T-cell (primary cell): ENCODE measurements at regions not wholly inside any gene's neighbourhood (a gene's known extent, or its start where the extent isn't known, plus 50 kb on each side); places are given as distances from the start of the nearest gene placed in this dataset.

ENCODE experiments used
- ATAC-seq, 4 experiments: fragments of 200-7000 bp in 3 of 4; fragments of 150-1000 bp in 1 of 4; cut with Tn5 transposase; replicated peaks in 1 of 4; 1 replicate in 3 of 4; 2 replicates in 1 of 4; pipeline ENCODE4 v1.10.0; 2021; ENCODE audit warnings: moderate library complexity in 3 of 4, mild to moderate bottlenecking in 2 of 4, moderate number of reproducible peaks in 1 of 4
- CTCF ChIA-PET, 2 donors: fragments of 300-600 bp; sonication (Branson Sonifier 250); formaldehyde crosslinking; loops; one replicate each; lab custom pipeline; 2022; ENCODE audit warnings: antibody characterized with exemption in 2 of 2; lab: Charles Lee
- POLR2A ChIA-PET, 2 donors: fragments of 300-600 bp; sonication (Branson Sonifier 250); formaldehyde crosslinking; loops; one replicate each; lab custom pipeline; 2022; ENCODE audit warnings: antibody characterized with exemption in 2 of 2; lab: Charles Lee
- DNase-seq, 35 experiments: peaks; one replicate each; pipeline versions ENCODE4 v3.0.0 to v3.0.0-alpha.2; 2013 to 2023
- H3K27ac ChIP-seq: one replicate; pipeline ENCODE4 v1.5.1; 2013; ENCODE audit warnings: low read length
- H3K27me3 ChIP-seq, 2 experiments: replicated peaks in 1 of 2; 1 replicate in 1 of 2; 2 replicates in 1 of 2; pipeline versions ENCODE4 v1.6.1 to v1.7.0; 2013; ENCODE audit warnings: low read length in 1 of 2, mixed read lengths in 1 of 2; ENCODE audit not compliant: control insufficient read depth in 2 of 2, insufficient read depth in 2 of 2; ENCODE audit errors: extremely low read depth in 1 of 2
- H3K36me3 ChIP-seq, 2 donors: 1 replicate in 1 of 2; 2 replicates in 1 of 2; pipeline versions ENCODE4 v1.6.1 to v1.7.0; 2013; ENCODE audit warnings: low read length in 1 of 2; ENCODE audit not compliant: control insufficient read depth in 2 of 2, insufficient read depth in 1 of 2; ENCODE audit errors: extremely low read depth in 1 of 2
- H3K4me1 ChIP-seq, 2 experiments: 1 replicate in 1 of 2; 2 replicates in 1 of 2; pipeline versions ENCODE4 v1.6.1 to v1.7.0; 2013; ENCODE audit warnings: low read length in 2 of 2, mixed read lengths in 1 of 2; ENCODE audit not compliant: insufficient read depth in 2 of 2, control insufficient read depth in 1 of 2; ENCODE audit errors: extremely low read depth in 1 of 2
- H3K4me3 ChIP-seq, 2 donors: 1 replicate in 1 of 2; 2 replicates in 1 of 2; pipeline versions ENCODE4 v1.5.1 to v1.7.0; 2013; ENCODE audit warnings: mild to moderate bottlenecking in 2 of 2, low read length in 1 of 2, moderate library complexity in 1 of 2; ENCODE audit not compliant: control insufficient read depth in 1 of 2; ENCODE audit errors: extremely low read depth in 1 of 2
- H3K9me3 ChIP-seq: 2 replicates; pipeline ENCODE4 v1.7.0; 2013
- H3K27ac Mint-ChIP-seq, 2 donors: one replicate each; pipeline ENCODE4 v1.8.0; 2020 to 2021; ENCODE audit warnings: mild to moderate bottlenecking in 2 of 2, mixed read lengths in 2 of 2
- H3K27me3 Mint-ChIP-seq, 2 donors: one replicate each; pipeline ENCODE4 v1.8.0; 2021 to 2022; ENCODE audit warnings: mixed read lengths in 2 of 2
- H3K36me3 Mint-ChIP-seq: one replicate; pipeline ENCODE4 v1.8.0; 2021; ENCODE audit warnings: mixed read lengths
- H3K4me1 Mint-ChIP-seq, 3 donors: one replicate each; pipeline ENCODE4 v1.8.0; 2020 to 2022; ENCODE audit warnings: mixed read lengths in 3 of 3, mild to moderate bottlenecking in 1 of 3
- H3K4me3 Mint-ChIP-seq, 3 donors: one replicate each; pipeline ENCODE4 v1.8.0; 2020 to 2022; ENCODE audit warnings: mild to moderate bottlenecking in 3 of 3, mixed read lengths in 3 of 3, moderate library complexity in 3 of 3
- H3K9me3 Mint-ChIP-seq, 3 donors: one replicate each; pipeline ENCODE4 v1.8.0; 2020 to 2022; ENCODE audit warnings: mixed read lengths in 3 of 3
- WGBS: methylation state at CpG from one replicate; pipeline ENCODE4 v1.1.5; 2013; ENCODE audit warnings: missing lambda C conversion rate; ENCODE audit not compliant: insufficient coverage; 5-methylcytosine and 5-hydroxymethylcytosine counted together

DNA sequence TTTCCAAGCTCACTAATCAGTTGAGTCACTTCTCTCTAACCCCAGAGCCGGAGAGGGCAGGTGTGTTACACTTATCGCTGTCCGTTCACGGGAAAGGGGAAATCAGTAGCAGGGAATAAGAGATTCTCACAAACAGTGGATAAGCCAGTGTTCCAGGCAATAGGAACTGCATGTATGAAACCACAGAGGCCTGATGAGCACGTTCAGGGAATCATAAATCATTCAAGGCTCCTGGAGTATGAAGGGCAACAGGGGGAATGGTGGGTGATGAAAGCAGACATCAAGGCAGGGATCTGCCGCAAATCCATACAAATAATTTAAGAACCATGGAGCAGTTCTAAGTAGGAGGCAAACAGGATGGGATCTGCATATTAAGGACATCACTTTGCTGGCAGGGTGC lies 59.1 kb upstream of the ADGRG2 start:
- Histone ChIP-seq H3K4me1 (no peaks in the 10 kb centered on the region), H3K36me3 (no peaks in the 10 kb centered on the region), H3K27me3 (no peaks in the 10 kb centered on the region), H3K9me3 (no peaks in the 10 kb centered on the region), H3K27ac (no peak overlapping the region), H3K4me3 (no peak overlapping the region)
- CTCF ChIA-PET: no interaction called here
- DNase-seq (no peak), ATAC-seq (no peak)
- Mint-ChIP-seq H3K36me3 (no peaks in the 10 kb centered on the region), H3K27me3 (peaks cover 0 to 6% of the 10 kb centered on the region in 2 donors), H3K27ac (no peak overlapping the region), H3K4me3 (no peak overlapping the region), H3K9me3 (no peaks in the 10 kb centered on the region), H3K4me1 (peaks cover 0 to 3% (median 0%) of the 10 kb centered on the region in 3 donors)
- POLR2A ChIA-PET: no interaction called here
- WGBS: no CpG with 5 or more reads among the region's 6 CpGs

DNA sequence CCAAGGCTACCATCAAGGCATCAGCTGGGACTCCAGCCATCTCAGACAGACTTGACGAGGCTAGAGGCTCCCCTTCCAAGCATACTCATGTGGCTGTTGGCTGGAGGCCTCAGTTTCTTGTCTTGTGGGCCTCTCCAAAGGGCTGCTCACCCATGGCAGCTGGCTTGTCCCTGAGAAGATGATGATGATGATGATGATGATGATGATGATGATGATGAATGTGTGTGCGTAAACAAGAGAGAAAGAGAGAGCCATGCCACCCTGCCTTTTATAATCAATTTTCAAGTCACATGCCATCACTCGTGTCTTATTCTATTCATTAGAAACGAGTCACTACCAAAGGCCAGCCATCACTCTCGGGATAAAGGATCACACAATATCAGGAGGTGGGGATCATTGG lies 60.5 kb upstream of the ADGRG2 start:
- H3K9me3 Mint-ChIP-seq: no peaks in the 10 kb centered on the region
- no peaks in the 10 kb centered on the region for H3K9me3 ChIP-seq
- H3K4me3 ChIP-seq: no peak overlapping the region
- H3K4me1 Mint-ChIP-seq: no peaks in the 10 kb centered on the region
- H3K27me3 ChIP-seq: no peaks in the 10 kb centered on the region
- H3K27me3 Mint-ChIP-seq: peaks cover 0 to 6% of the 10 kb centered on the region in 2 donors
- CTCF ChIA-PET: no interaction called here
- no CpG with 5 or more reads among the region's 5 CpGs for WGBS
- H3K36me3 ChIP-seq: no peaks in the 10 kb centered on the region
- no peak overlapping the region for H3K27ac ChIP-seq
- no peak overlapping the region for H3K27ac Mint-ChIP-seq
- H3K36me3 Mint-ChIP-seq: no peaks in the 10 kb centered on the region
- H3K4me3 Mint-ChIP-seq: no peak overlapping the region
- no peaks in the 10 kb centered on the region for H3K4me1 ChIP-seq
- ATAC-seq (no peak), DNase-seq (no peak)
- POLR2A ChIA-PET: no interaction called here

DNA sequence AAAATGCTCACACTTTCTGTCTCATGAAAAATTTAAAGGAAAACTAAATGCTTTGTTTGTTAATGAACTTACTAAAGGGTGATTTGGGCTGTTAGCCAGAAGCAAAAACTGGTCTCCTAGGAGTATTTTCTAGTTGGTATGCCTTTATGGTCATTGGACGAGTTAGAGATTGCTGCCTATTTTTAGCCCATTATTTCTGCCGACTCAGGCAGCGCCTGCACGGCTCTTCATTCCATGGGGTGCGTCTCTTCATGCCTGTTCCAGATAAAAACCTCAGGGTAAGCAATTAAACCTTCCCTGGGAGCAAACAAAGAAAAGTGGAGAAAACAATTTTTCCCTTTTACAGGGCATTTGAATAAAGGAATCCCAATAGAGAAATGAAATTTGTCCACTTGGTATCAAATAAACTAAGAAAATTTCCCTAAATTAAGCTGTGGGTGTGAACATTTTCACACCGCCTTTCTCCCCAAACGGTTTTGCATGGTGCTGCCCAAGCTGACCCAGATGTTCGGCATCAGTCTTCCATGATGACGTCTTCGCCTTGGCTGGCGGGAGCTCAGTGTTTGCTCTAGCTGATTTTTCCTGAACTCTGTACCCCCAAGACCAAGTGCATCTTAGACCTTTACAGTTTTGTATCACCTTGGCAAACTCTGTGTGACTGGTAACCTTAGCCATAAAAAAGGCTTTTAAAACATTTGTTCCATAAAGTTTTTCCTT lies 61.7 kb upstream of the ADGRG2 start:
- POLR2A ChIA-PET: no interaction called here
- CTCF ChIA-PET: no interaction called here
- 94% methylated on average over 5 of the region's 11 CpGs for WGBS

DNA sequence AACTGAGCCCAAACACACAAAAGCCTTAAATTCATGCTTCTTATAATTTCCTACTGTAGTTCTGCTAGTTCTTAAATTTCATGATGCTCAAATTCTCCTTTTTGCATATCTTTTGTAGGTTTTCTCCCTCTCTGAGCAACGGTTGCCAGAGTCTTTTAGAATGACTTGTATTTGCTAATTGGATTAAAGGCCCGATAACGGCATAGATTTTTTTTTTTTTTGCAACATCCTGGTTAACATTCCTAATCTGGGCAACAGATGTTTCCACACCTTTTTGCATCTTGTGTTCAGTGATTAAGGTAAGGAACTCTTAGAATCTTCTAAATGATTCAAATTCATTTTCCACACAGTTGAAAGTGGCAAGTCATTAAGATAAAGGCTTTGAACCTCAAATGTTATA lies 66.3 kb upstream of the ADGRG2 start:
- Mint-ChIP-seq H3K9me3 (peaks cover 0 to 4% (median 0%) of the 10 kb centered on the region in 3 donors), H3K27me3 (peaks cover 0 to 6% of the 10 kb centered on the region in 2 donors), H3K27ac (no peak overlapping the region), H3K4me3 (no peak overlapping the region), H3K4me1 (no peaks in the 10 kb centered on the region), H3K36me3 (no peaks in the 10 kb centered on the region)
- no peaks in the 10 kb centered on the region for H3K4me1 ChIP-seq
- ChIA-PET POLR2A (no interaction called here), CTCF (no interaction called here)
- ATAC-seq (no peak), DNase-seq (no peak)
- H3K27ac ChIP-seq: no peak overlapping the region
- H3K36me3 ChIP-seq: no peaks in the 10 kb centered on the region
- no CpG with 5 or more reads among the region's 3 CpGs for WGBS
- H3K27me3 ChIP-seq: peaks cover 0 to 2% of the 10 kb centered on the region in 2 experiments
- no peak overlapping the region for H3K4me3 ChIP-seq
- no peaks in the 10 kb centered on the region for H3K9me3 ChIP-seq

More for the DNA sequence above, 61.7 kb upstream of the ADGRG2 start:
- no peaks in the 10 kb centered on the region for H3K4me1 Mint-ChIP-seq
- Histone ChIP-seq H3K4me3 (no peak overlapping the region), H3K27me3 (no peaks in the 10 kb centered on the region), H3K4me1 (no peaks in the 10 kb centered on the region), H3K9me3 (no peaks in the 10 kb centered on the region), H3K36me3 (no peaks in the 10 kb centered on the region), H3K27ac (no peak overlapping the region)
- no peak overlapping the region for H3K4me3 Mint-ChIP-seq
- ATAC-seq (no peak), DNase-seq (no peak)
- H3K27ac Mint-ChIP-seq: no peak overlapping the region
- peaks cover 0 to 6% of the 10 kb centered on the region in 2 donors for H3K27me3 Mint-ChIP-seq
- H3K36me3 Mint-ChIP-seq: no peaks in the 10 kb centered on the region
- H3K9me3 Mint-ChIP-seq: no peaks in the 10 kb centered on the region

DNA sequence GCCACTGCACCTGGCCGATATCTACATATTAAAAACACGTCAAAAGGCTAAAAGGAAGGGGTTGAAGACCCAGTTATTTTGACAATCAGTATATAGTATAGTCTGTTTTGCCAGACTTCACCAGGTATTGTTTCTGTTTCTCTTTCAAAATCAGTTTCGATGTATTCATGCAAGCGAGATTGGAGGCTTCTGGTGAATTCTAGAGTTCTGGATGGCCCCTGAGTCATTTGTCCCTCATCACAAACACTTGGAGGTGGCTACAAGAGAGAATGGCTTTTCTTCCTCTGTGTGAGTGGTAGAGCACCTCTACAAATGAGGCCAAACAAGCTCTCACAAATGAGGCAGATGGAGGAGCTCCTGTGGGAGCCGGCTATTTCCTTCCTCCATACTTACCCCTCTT lies 68.6 kb upstream of the ADGRG2 start:
- no peaks in the 10 kb centered on the region for H3K4me1 ChIP-seq
- ChIA-PET POLR2A (no interaction called here), CTCF (interaction anchor here in 1 of 2 donors (0.6 kb wide), 1 partner anchor 230 kb away, joined by 4 read pairs; no protein-coding TSS in a partner anchor)
- ATAC-seq (no peak), DNase-seq (no peak)
- H3K27ac ChIP-seq: no peak overlapping the region
- H3K4me3 ChIP-seq: no peak overlapping the region
- H3K9me3 ChIP-seq: no peaks in the 10 kb centered on the region
- Mint-ChIP-seq H3K4me1 (peaks cover 0 to 14% (median 0%) of the 10 kb centered on the region in 3 donors), H3K9me3 (peaks cover 0 to 4% (median 0%) of the 10 kb centered on the region in 3 donors), H3K27me3 (peaks cover 0 to 17% of the 10 kb centered on the region in 2 donors), H3K4me3 (no peak overlapping the region), H3K36me3 (no peaks in the 10 kb centered on the region), H3K27ac (no peak overlapping the region)
- no CpG with 5 or more reads among the region's 5 CpGs for WGBS
- no peaks in the 10 kb centered on the region for H3K36me3 ChIP-seq
- peaks cover 0 to 2% of the 10 kb centered on the region in 2 experiments for H3K27me3 ChIP-seq

DNA sequence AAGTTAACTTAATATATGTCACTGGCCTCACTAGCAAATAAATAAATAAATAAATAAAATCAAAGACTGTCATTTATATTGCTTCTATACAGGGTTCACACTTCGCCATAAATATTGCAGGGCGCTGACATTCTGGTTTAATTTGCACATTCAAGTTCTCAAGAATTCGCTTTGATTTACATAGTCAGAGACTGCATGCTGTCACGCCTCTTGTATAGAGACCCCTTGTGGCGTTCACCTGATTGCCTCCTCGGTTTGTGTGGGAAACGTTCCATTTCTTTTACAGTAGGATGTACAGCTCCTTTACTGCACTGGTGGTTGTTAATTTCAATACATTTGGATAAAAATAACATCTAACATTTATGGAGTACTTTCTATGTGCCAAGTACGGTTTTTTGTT lies 71.3 kb upstream of the ADGRG2 start:
- H3K27ac ChIP-seq: no peak overlapping the region

More for the DNA sequence above, 71.3 kb upstream of the ADGRG2 start:
- peaks cover 0 to 14% (median 0%) of the 10 kb centered on the region in 3 donors for H3K4me1 Mint-ChIP-seq
- no peak for DNase-seq
- peaks cover 0 to 22% of the 10 kb centered on the region in 2 donors for H3K27me3 Mint-ChIP-seq
- no CpG with 5 or more reads among the region's 8 CpGs for WGBS
- H3K4me3 Mint-ChIP-seq: no peak overlapping the region
- no peak overlapping the region for H3K27ac Mint-ChIP-seq
- H3K36me3 Mint-ChIP-seq: no peaks in the 10 kb centered on the region
- Histone ChIP-seq H3K4me1 (no peaks in the 10 kb centered on the region), H3K36me3 (no peaks in the 10 kb centered on the region), H3K27me3 (peaks cover 0 to 2% of the 10 kb centered on the region in 2 experiments), H3K4me3 (no peak overlapping the region), H3K9me3 (no peaks in the 10 kb centered on the region)
- ChIA-PET CTCF (no interaction called here), POLR2A (no interaction called here)
- peaks cover 0 to 4% (median 0%) of the 10 kb centered on the region in 3 donors for H3K9me3 Mint-ChIP-seq
- no peak for ATAC-seq
